HEK293T (cell line): ENCODE measurements at regions not wholly inside any gene's neighbourhood (a gene's known extent, or its start where the extent isn't known, plus 50 kb on each side); places are given as distances from the start of the nearest gene placed in this dataset.
"Not testable (repeated sequence)": the region's sequence is repeated elsewhere in the genome, so short reads cannot be mapped to it uniquely, and the experiment has no call there.

Experiments
- CTCF ChIA-PET: fragments of 350-600 bp; formaldehyde crosslinking; extraction: SDS; loops from one replicate; lab custom pipeline; 2021; ENCODE audit warnings: antibody characterized with exemption, inconsistent platforms; lab: Yijun Ruan, JAX
- POLR2A ChIA-PET: fragments of 350-600 bp; formaldehyde crosslinking; extraction: SDS; loops from one replicate; lab custom pipeline; 2020; ENCODE audit warnings: antibody characterized with exemption, inconsistent platforms; lab: Yijun Ruan, JAX
- DNase-seq: peaks from one replicate; pipeline ENCODE4 v3.0.0; 2012; ENCODE audit warnings: mixed read lengths; ENCODE audit errors: extremely low spot score
- ARNT ChIP-seq: fragments of 450-650 bp; IDR thresholded peaks from 2 replicates; pipeline ENCODE4 v1.6.1; 2017; ENCODE audit warnings: mild to moderate bottlenecking
- BHLHE40 ChIP-seq: fragments of 450-650 bp; IDR thresholded peaks from 2 replicates; pipeline ENCODE4 v1.6.1; 2016; ENCODE audit warnings: mild to moderate bottlenecking, moderate library complexity, borderline replicate concordance
- CTBP1 ChIP-seq: fragments of 450-650 bp; IDR thresholded peaks from 2 replicates; pipeline ENCODE4 v1.6.1; 2016; ENCODE audit warnings: borderline replicate concordance
- ELF4 ChIP-seq: fragments of 450-650 bp; IDR thresholded peaks from 2 replicates; pipeline ENCODE4 v1.6.1; 2017; ENCODE audit warnings: antibody characterized with exemption
- FOXA1 ChIP-seq: fragments of 450-650 bp; IDR thresholded peaks from 2 replicates; pipeline ENCODE4 v1.6.1; 2016; ENCODE audit warnings: mild to moderate bottlenecking
- FOXK2 ChIP-seq: fragments of 450-650 bp; IDR thresholded peaks from 2 replicates; pipeline ENCODE4 v1.6.1; 2016; ENCODE audit warnings: mild to moderate bottlenecking
- FOXM1 ChIP-seq: fragments of 450-650 bp; IDR thresholded peaks from 2 replicates; pipeline ENCODE4 v1.6.1; 2017; ENCODE audit warnings: mild to moderate bottlenecking, borderline replicate concordance
- HDGF ChIP-seq: fragments of 450-650 bp; IDR thresholded peaks from 2 replicates; pipeline ENCODE4 v1.6.1; 2017; ENCODE audit warnings: antibody characterized with exemption, borderline replicate concordance
- L3MBTL2 ChIP-seq: fragments of 450-650 bp; conservative IDR thresholded peaks from 2 replicates; pipeline ENCODE4 v1.6.1; 2016; ENCODE audit warnings: mild to moderate bottlenecking
- LEF1 ChIP-seq: fragments of 450-650 bp; IDR thresholded peaks from 2 replicates; pipeline ENCODE4 v1.6.1; 2017; ENCODE audit warnings: mild to moderate bottlenecking, borderline replicate concordance
- NFRKB ChIP-seq: fragments of 450-650 bp; IDR thresholded peaks from 2 replicates; pipeline ENCODE4 v1.6.1; 2016; ENCODE audit warnings: mild to moderate bottlenecking, moderate library complexity
- PKNOX1 ChIP-seq: fragments of 450-650 bp; IDR thresholded peaks from 2 replicates; pipeline ENCODE4 v1.6.1; 2016
- SP1 ChIP-seq: fragments of 450-650 bp; IDR thresholded peaks from 2 replicates; pipeline ENCODE4 v1.6.1; 2017
- SUZ12 ChIP-seq: fragments of 450-650 bp; IDR thresholded peaks from 2 replicates; pipeline ENCODE4 v1.6.1; 2016; ENCODE audit warnings: mild to moderate bottlenecking
- TARDBP ChIP-seq: fragments of 450-650 bp; IDR thresholded peaks from 2 replicates; pipeline ENCODE4 v1.6.1; 2016
- ZNF384 ChIP-seq: fragments of 450-650 bp; IDR thresholded peaks from 2 replicates; pipeline ENCODE4 v1.6.1; 2016

GRCh38 chr3:106348139-106348690, 479.4 kb upstream of the CBLB start:
- no peak for TF ChIP-seq ELF4
- no peak for TF ChIP-seq FOXK2
- TF ChIP-seq FOXA1: no peak
- TF ChIP-seq SUZ12: no peak
- no peak for TF ChIP-seq CTBP1
- TF ChIP-seq FOXM1: no peak
- no peak for TF ChIP-seq ARNT
- no peak for TF ChIP-seq BHLHE40
- TF ChIP-seq LEF1: no peak
- no peak for TF ChIP-seq L3MBTL2
- TF ChIP-seq TARDBP: no peak
- no peak for TF ChIP-seq PKNOX1
- no peak for TF ChIP-seq ZNF384
- POLR2A ChIA-PET: no interaction called here
- DNase-seq: no peak
- CTCF ChIA-PET: no interaction called here

GRCh38 chr3:106349191-106349881, 480.5 kb upstream of the CBLB start:
- POLR2A ChIA-PET: no interaction called here
- DNase-seq: no peak
- TF ChIP-seq FOXM1 (no peak), LEF1 (no peak), FOXA1 (no peak), TARDBP (no peak), NFRKB (no peak), CTBP1 (no peak), HDGF (no peak)
- CTCF ChIA-PET: no interaction called here

GRCh38 chr3:106355873-106356272, 487.1 kb upstream of the CBLB start:
- TF ChIP-seq NFRKB (no peak), ELF4 (no peak), BHLHE40 (no peak), TARDBP (no peak), SP1 (no peak), L3MBTL2 (no peak), SUZ12 (no peak), FOXM1 (no peak), FOXK2 (no peak), FOXA1 (no peak)
- CTCF ChIA-PET: no interaction called here
- POLR2A ChIA-PET: no interaction called here
- no peak for DNase-seq

- POLR2A ChIA-PET: no interaction called here
- TF ChIP-seq FOXK2 (no peak), L3MBTL2 (no peak), NFRKB (no peak), TARDBP (no peak), FOXA1 (no peak), FOXM1 (no peak), BHLHE40 (no peak), LEF1 (no peak), SP1 (no peak), ZNF384 (no peak), PKNOX1 (no peak), SUZ12 (no peak), ELF4 (no peak), ARNT (no peak), HDGF (no peak), CTBP1 (no peak)
- CTCF ChIA-PET: no interaction called here
- DNase-seq: no peak
These were observed 490.9 kb upstream of the CBLB start for GRCh38 chr3:106359692-106360091.

- DNase-seq, POLR2A ChIA-PET, CTCF ChIA-PET: not testable (repeated sequence)
These were observed 492.1 kb upstream of the CBLB start for GRCh38 chr3:106360901-106361300.

- ChIA-PET CTCF (no interaction called here), POLR2A (no interaction called here)
- no peak for TF ChIP-seq ELF4
- TF ChIP-seq SP1: no peak
- TF ChIP-seq HDGF: no peak
- no peak for TF ChIP-seq FOXK2
- no peak for TF ChIP-seq PKNOX1
- no peak for TF ChIP-seq ARNT
- TF ChIP-seq CTBP1: no peak
- no peak for TF ChIP-seq SUZ12
- no peak for TF ChIP-seq TARDBP
- no peak for TF ChIP-seq BHLHE40
- TF ChIP-seq ZNF384: no peak
- TF ChIP-seq NFRKB: no peak
- TF ChIP-seq L3MBTL2: no peak
- TF ChIP-seq FOXA1: no peak
- no peak for TF ChIP-seq FOXM1
- no peak for TF ChIP-seq LEF1
- DNase-seq: no peak
These were observed 495.7 kb upstream of the CBLB start for GRCh38 chr3:106364477-106364876.
